Mesendoderm (in vitro differentiated cells): ENCODE measurements at regions not wholly inside any gene's neighbourhood (a gene's known extent, or its start where the extent isn't known, plus 50 kb on each side); places are given as distances from the start of the nearest gene placed in this dataset.

Source experiments
- DNase-seq: peaks from one replicate; pipeline ENCODE4 v3.0.0; 2013
- H2AK5ac ChIP-seq: 2 replicates; pipeline ENCODE4 v1.6.1; 2013; ENCODE audit warnings: low read length, inconsistent platforms
- H2BK120ac ChIP-seq: 2 replicates; pipeline ENCODE4 v1.6.1; 2013; ENCODE audit warnings: low read depth, mild to moderate bottlenecking, low read length, moderate library complexity, mixed read lengths
- H2BK15ac ChIP-seq: replicated peaks from 2 replicates; pipeline ENCODE4 v1.6.1; 2013; ENCODE audit warnings: low read depth, mild to moderate bottlenecking, moderate library complexity
- H2BK5ac ChIP-seq: 2 replicates; pipeline ENCODE4 v1.6.1; 2013; ENCODE audit warnings: low read length, inconsistent platforms
- H3K18ac ChIP-seq: 2 replicates; pipeline ENCODE4 v1.6.1; 2013; ENCODE audit warnings: mild to moderate bottlenecking, low read length, mixed read lengths
- H3K23ac ChIP-seq: one replicate; pipeline ENCODE4 v1.6.1; 2013; ENCODE audit warnings: low read length
- H3K27ac ChIP-seq: 2 replicates; pipeline ENCODE4 v1.5.1; 2013; ENCODE audit warnings: low read depth, mild to moderate bottlenecking, inconsistent platforms, low read length, moderate library complexity
- H3K27me3 ChIP-seq: 2 replicates; pipeline ENCODE4 v1.6.1; 2013; ENCODE audit warnings: low read length, control low read depth, mild to moderate bottlenecking, inconsistent platforms; ENCODE audit not compliant: insufficient read depth, poor library complexity
- H3K36me3 ChIP-seq: 2 replicates; pipeline ENCODE4 v1.6.1; 2013; ENCODE audit warnings: low read length, inconsistent platforms; ENCODE audit not compliant: control insufficient read depth, insufficient read depth
- H3K4ac ChIP-seq: one replicate; pipeline ENCODE4 v1.6.1; 2013; ENCODE audit warnings: low read depth, mild to moderate bottlenecking, low read length, moderate library complexity
- H3K4me1 ChIP-seq: 2 replicates; pipeline ENCODE4 v1.6.1; 2013; ENCODE audit warnings: low read depth, low read length, inconsistent platforms; ENCODE audit not compliant: control insufficient read depth
- H3K4me2 ChIP-seq: 2 replicates; pipeline ENCODE4 v1.6.1; 2013; ENCODE audit warnings: low read length
- H3K4me3 ChIP-seq: 2 replicates; pipeline ENCODE4 v1.5.1; 2013; ENCODE audit warnings: mild to moderate bottlenecking, low read length
- H3K56ac ChIP-seq: one replicate; pipeline ENCODE4 v1.6.1; 2013; ENCODE audit warnings: low read length
- H3K79me1 ChIP-seq: 2 replicates; pipeline ENCODE4 v1.6.1; 2013; ENCODE audit warnings: low read length, inconsistent platforms
- H3K79me2 ChIP-seq: 2 replicates; pipeline ENCODE4 v1.6.1; 2013; ENCODE audit warnings: mild to moderate bottlenecking, low read length; ENCODE audit not compliant: control insufficient read depth, insufficient read depth
- H3K9ac ChIP-seq: 2 replicates; pipeline ENCODE4 v1.6.1; 2013; ENCODE audit warnings: low read length, inconsistent platforms
- H4K5ac ChIP-seq: one replicate; pipeline ENCODE4 v1.6.1; 2013; ENCODE audit warnings: low read length
- H4K8ac ChIP-seq: one replicate; pipeline ENCODE4 v1.6.1; 2013; ENCODE audit warnings: low read depth, mild to moderate bottlenecking, control low read depth, low read length, moderate library complexity
- WGBS: extraction: QIAGEN DNeasy Blood & Tissue Kit; methylation state at CpG from one replicate; pipeline ENCODE4 v1.1.7; 2013; ENCODE audit warnings: low lambda C conversion rate, missing lambda C conversion rate; ENCODE audit not compliant: insufficient coverage; ENCODE audit errors: extremely low coverage; 5-methylcytosine and 5-hydroxymethylcytosine counted together

GRCh38 chr15:100703032-100703578 is 100.7 kb downstream of the ASB7 start:
- Histone ChIP-seq H3K56ac (no peak overlapping the region), H4K5ac (no peak overlapping the region), H2BK15ac (no peak overlapping the region), H2AK5ac (no peak overlapping the region), H4K8ac (no peak overlapping the region), H3K79me1 (no peaks in the 10 kb centered on the region), H3K4me3 (no peak overlapping the region), H3K18ac (no peak overlapping the region), H3K4me1 (no peaks in the 10 kb centered on the region), H3K79me2 (no peaks in the 10 kb centered on the region), H2BK5ac (no peak overlapping the region), H3K4ac (no peak overlapping the region), H3K9ac (no peak overlapping the region), H3K23ac (no peak overlapping the region), H3K36me3 (no peaks in the 10 kb centered on the region), H3K27me3 (no peaks in the 10 kb centered on the region), H3K27ac (no peak overlapping the region), H3K4me2 (no peak overlapping the region), H2BK120ac (no peak overlapping the region)
- no CpG with 5 or more reads among the region's 3 CpGs for WGBS
- DNase-seq, result peak; percentile 87

DNA sequence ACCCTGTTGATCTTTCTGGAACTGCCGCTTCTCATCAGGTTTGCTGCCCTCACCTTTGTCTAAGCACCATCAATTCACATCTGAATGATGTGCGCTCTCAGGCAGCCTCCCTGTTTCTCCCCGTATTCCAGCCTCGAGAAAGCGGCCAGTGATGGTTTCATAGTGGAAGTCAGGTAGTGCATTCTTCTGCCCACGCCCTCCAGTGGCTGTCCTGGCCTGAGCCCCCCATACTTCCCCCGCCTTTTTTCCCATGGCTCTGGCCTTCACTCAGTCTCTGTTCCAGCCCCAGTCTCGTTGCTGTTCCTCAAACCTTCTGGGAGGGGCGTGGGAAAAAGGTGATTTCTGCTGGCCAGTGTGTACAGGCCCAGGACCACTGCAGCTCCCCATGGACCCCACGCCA is 101.3 kb downstream of the ASB7 start:
- Histone ChIP-seq H3K4ac (no peak overlapping the region), H4K8ac (no peak overlapping the region), H3K36me3 (no peaks in the 10 kb centered on the region), H3K79me1 (no peaks in the 10 kb centered on the region), H4K5ac (no peak overlapping the region), H3K9ac (no peak overlapping the region), H2BK5ac (no peak overlapping the region), H3K4me3 (no peak overlapping the region), H3K18ac (no peak overlapping the region), H3K27me3 (no peaks in the 10 kb centered on the region), H3K4me2 (no peak overlapping the region), H3K23ac (no peak overlapping the region), H3K27ac (no peak overlapping the region), H2BK120ac (no peak overlapping the region), H2BK15ac (no peak overlapping the region), H2AK5ac (no peak overlapping the region), H3K56ac (no peak overlapping the region), H3K4me1 (no peaks in the 10 kb centered on the region), H3K79me2 (no peaks in the 10 kb centered on the region)
- no peak for DNase-seq
- WGBS, result no CpG with 5 or more reads among the region's 10 CpGs

- H3K79me1 ChIP-seq, result no peaks in the 10 kb centered on the region
- H2BK120ac ChIP-seq, result no peak overlapping the region
- H3K23ac ChIP-seq, result no peak overlapping the region
- H4K5ac ChIP-seq, result no peak overlapping the region
- no peaks in the 10 kb centered on the region for H3K27me3 ChIP-seq
- no peaks in the 10 kb centered on the region for H3K79me2 ChIP-seq
- H2BK5ac ChIP-seq, result no peak overlapping the region
- no peak overlapping the region for H2BK15ac ChIP-seq
- no peak overlapping the region for H3K27ac ChIP-seq
- H3K4me1 ChIP-seq, result no peaks in the 10 kb centered on the region
- no peak for DNase-seq
- no peaks in the 10 kb centered on the region for H3K36me3 ChIP-seq
- no peak overlapping the region for H3K4ac ChIP-seq
- H4K8ac ChIP-seq, result no peak overlapping the region
- H3K9ac ChIP-seq, result no peak overlapping the region
- no CpG with 5 or more reads among the region's 7 CpGs for WGBS
- H3K4me3 ChIP-seq, result no peak overlapping the region
- no peak overlapping the region for H3K4me2 ChIP-seq
- no peak overlapping the region for H3K18ac ChIP-seq
- H2AK5ac ChIP-seq, result no peak overlapping the region
- H3K56ac ChIP-seq, result no peak overlapping the region
Measured at GRCh38 chr15:100704281-100705055, 102.1 kb downstream of the ASB7 start.

DNA sequence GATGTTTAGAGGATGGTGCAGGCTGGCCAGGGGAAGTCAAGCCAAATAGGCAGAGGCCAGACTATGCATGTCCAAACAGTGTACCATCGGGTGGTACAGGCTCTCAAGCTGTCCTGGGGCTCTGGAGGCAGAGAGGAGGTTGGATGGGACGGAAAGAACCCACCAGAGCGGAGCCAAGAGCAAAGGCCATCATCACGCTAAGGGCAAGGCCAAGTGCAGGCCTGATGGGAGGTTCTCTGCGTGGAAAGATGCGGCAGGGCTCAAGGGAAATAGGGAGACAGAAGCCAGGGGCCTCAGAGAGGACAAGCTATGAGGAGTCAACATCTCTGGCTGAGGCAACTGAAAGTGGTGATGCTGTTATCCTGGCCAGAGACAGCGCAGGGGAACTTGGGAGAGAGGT is 102.7 kb downstream of the ASB7 start:
- Histone ChIP-seq H3K4me1 (no peaks in the 10 kb centered on the region), H3K4me2 (no peak overlapping the region), H3K9ac (no peak overlapping the region), H2BK15ac (no peak overlapping the region), H3K56ac (no peak overlapping the region), H3K79me1 (no peaks in the 10 kb centered on the region), H3K4me3 (no peak overlapping the region), H3K18ac (no peak overlapping the region), H3K79me2 (no peaks in the 10 kb centered on the region), H3K36me3 (no peaks in the 10 kb centered on the region), H3K27me3 (no peaks in the 10 kb centered on the region), H2BK5ac (no peak overlapping the region), H4K5ac (no peak overlapping the region), H3K23ac (no peak overlapping the region), H4K8ac (no peak overlapping the region), H3K4ac (no peak overlapping the region), H3K27ac (no peak overlapping the region), H2BK120ac (no peak overlapping the region), H2AK5ac (no peak overlapping the region)
- DNase-seq, result no peak
- no CpG with 5 or more reads among the region's 7 CpGs for WGBS

DNA sequence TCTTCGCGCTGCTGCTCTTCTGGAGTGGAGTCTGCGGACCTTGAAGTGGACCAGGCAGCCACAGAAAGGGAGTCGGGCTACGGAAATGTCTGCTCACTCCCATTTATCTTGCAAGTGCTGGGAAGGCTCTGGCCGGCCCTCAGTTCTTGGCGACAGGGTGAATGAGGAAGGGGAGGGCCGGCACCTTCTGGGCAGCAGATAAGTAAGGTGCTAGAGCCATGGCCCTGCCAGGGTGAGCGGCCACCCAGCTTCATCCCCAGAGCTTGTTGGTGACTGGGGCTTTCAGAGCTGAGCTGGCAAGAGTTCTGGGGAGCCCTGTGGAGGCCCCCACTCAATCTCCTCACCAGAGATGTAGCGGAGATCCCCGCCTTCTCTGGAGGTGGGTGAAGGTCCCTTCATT is 103.5 kb downstream of the ASB7 start:
- Histone ChIP-seq H2BK5ac (no peak overlapping the region), H3K4me3 (no peak overlapping the region), H3K56ac (no peak overlapping the region), H3K9ac (no peak overlapping the region), H3K27ac (no peak overlapping the region), H3K36me3 (no peaks in the 10 kb centered on the region), H3K4me1 (no peaks in the 10 kb centered on the region), H3K18ac (no peak overlapping the region), H3K79me1 (no peaks in the 10 kb centered on the region), H4K8ac (no peak overlapping the region), H3K23ac (no peak overlapping the region), H4K5ac (no peak overlapping the region), H2BK120ac (no peak overlapping the region), H3K27me3 (no peaks in the 10 kb centered on the region), H2AK5ac (no peak overlapping the region), H3K79me2 (no peaks in the 10 kb centered on the region), H3K4me2 (no peak overlapping the region), H2BK15ac (no peak overlapping the region), H3K4ac (no peak overlapping the region)
- DNase-seq, result no peak
- WGBS, result no CpG with 5 or more reads among the region's 11 CpGs

GRCh38 chr15:100707229-100707628 is 104.8 kb downstream of the ASB7 start:
- Histone ChIP-seq H3K27ac (no peak overlapping the region), H3K4me3 (no peak overlapping the region), H2BK120ac (no peak overlapping the region)

More at GRCh38 chr15:100707229-100707628, 104.8 kb downstream of the ASB7 start:
- H2AK5ac ChIP-seq, result no peak overlapping the region
- DNase-seq, result no peak
- no peak overlapping the region for H3K56ac ChIP-seq
- no peaks in the 10 kb centered on the region for H3K79me1 ChIP-seq
- H4K8ac ChIP-seq, result no peak overlapping the region
- H3K23ac ChIP-seq, result no peak overlapping the region
- H3K9ac ChIP-seq, result no peak overlapping the region
- no peaks in the 10 kb centered on the region for H3K27me3 ChIP-seq
- H3K18ac ChIP-seq, result no peak overlapping the region
- H3K4ac ChIP-seq, result no peak overlapping the region
- no peaks in the 10 kb centered on the region for H3K79me2 ChIP-seq
- no peak overlapping the region for H2BK15ac ChIP-seq
- no CpG with 5 or more reads among the region's 4 CpGs for WGBS
- H4K5ac ChIP-seq, result no peak overlapping the region
- H3K4me2 ChIP-seq, result no peak overlapping the region
- no peaks in the 10 kb centered on the region for H3K36me3 ChIP-seq
- no peaks in the 10 kb centered on the region for H3K4me1 ChIP-seq
- H2BK5ac ChIP-seq, result no peak overlapping the region
